H9 (cell line): ENCODE measurements at regions not wholly inside any gene's neighbourhood (a gene's known extent, or its start where the extent isn't known, plus 50 kb on each side); places are given as distances from the start of the nearest gene placed in this dataset.

Experiments
- DNase-seq: peaks from one replicate; pipeline ENCODE4 v3.0.0-alpha.2; 2017
- H2AFZ ChIP-seq: one replicate; pipeline ENCODE4 v1.6.1; 2013; ENCODE audit warnings: mild to moderate bottlenecking, low read length, control low read depth, moderate library complexity
- H2AK5ac ChIP-seq: 2 replicates; pipeline ENCODE4 v1.6.1; 2013; ENCODE audit warnings: low read length, control low read depth, mixed read lengths; ENCODE audit not compliant: insufficient read length
- H2BK120ac ChIP-seq: one replicate; pipeline ENCODE4 v1.6.1; 2013; ENCODE audit warnings: low read depth, mild to moderate bottlenecking, low read length, control low read depth, inconsistent platforms; ENCODE audit not compliant: poor library complexity, severe bottlenecking
- H2BK12ac ChIP-seq: 2 replicates; pipeline ENCODE4 v1.6.1; 2013; ENCODE audit warnings: low read length, control low read depth, mixed read lengths, low read depth; ENCODE audit not compliant: insufficient read length
- H2BK15ac ChIP-seq: 2 replicates; pipeline ENCODE4 v1.6.1; 2013; ENCODE audit warnings: low read depth, low read length, control low read depth
- H2BK20ac ChIP-seq: one replicate; pipeline ENCODE4 v1.6.1; 2013; ENCODE audit warnings: low read depth, mild to moderate bottlenecking, low read length, control low read depth, inconsistent platforms; ENCODE audit not compliant: poor library complexity, severe bottlenecking
- H2BK5ac ChIP-seq: 2 replicates; pipeline ENCODE4 v1.6.1; 2013; ENCODE audit warnings: low read length, control low read depth, mixed read lengths; ENCODE audit not compliant: insufficient read length
- H3K14ac ChIP-seq: 2 replicates; pipeline ENCODE4 v1.6.1; 2013; ENCODE audit warnings: low read length, control low read depth; ENCODE audit not compliant: insufficient read depth
- H3K18ac ChIP-seq: 2 replicates; pipeline ENCODE4 v1.6.1; 2013; ENCODE audit warnings: low read depth, mild to moderate bottlenecking, mixed read lengths, low read length, control low read depth; ENCODE audit not compliant: insufficient read length
- H3K23ac ChIP-seq: 2 replicates; pipeline ENCODE4 v1.6.1; 2013; ENCODE audit warnings: low read length, control low read depth, mixed read lengths, low read depth; ENCODE audit not compliant: insufficient read length
- H3K23me2 ChIP-seq: 2 replicates; pipeline ENCODE4 v1.6.1; 2013; ENCODE audit warnings: low read depth, mild to moderate bottlenecking, mixed read lengths, low read length, control low read depth; ENCODE audit not compliant: insufficient read length, poor library complexity, severe bottlenecking
- H3K27ac ChIP-seq: 2 replicates; pipeline ENCODE4 v1.5.1; 2013; ENCODE audit warnings: low read length, control low read depth, mixed read lengths, low read depth; ENCODE audit not compliant: insufficient read length
- H3K27me3 ChIP-seq: 2 replicates; pipeline ENCODE4 v1.6.1; 2013; ENCODE audit warnings: low read length, control low read depth, inconsistent platforms; ENCODE audit not compliant: insufficient read depth
- H3K4ac ChIP-seq: 2 replicates; pipeline ENCODE4 v1.6.1; 2013; ENCODE audit warnings: low read depth, mild to moderate bottlenecking, control low read depth, inconsistent platforms, low read length, moderate library complexity
- H3K4me1 ChIP-seq: 2 replicates; pipeline ENCODE4 v1.6.1; 2013; ENCODE audit warnings: low read length, control low read depth, inconsistent platforms; ENCODE audit not compliant: insufficient read depth
- H3K4me2 ChIP-seq: 2 replicates; pipeline ENCODE4 v1.6.1; 2013; ENCODE audit warnings: low read length, control low read depth, mixed read lengths; ENCODE audit not compliant: insufficient read length, insufficient read depth
- H3K56ac ChIP-seq: 2 replicates; pipeline ENCODE4 v1.6.1; 2013; ENCODE audit warnings: low read depth, mild to moderate bottlenecking, mixed read lengths, low read length, control low read depth; ENCODE audit not compliant: insufficient read length
- H3K79me1 ChIP-seq: 2 replicates; pipeline ENCODE4 v1.6.1; 2013; ENCODE audit warnings: low read depth, mild to moderate bottlenecking, moderate library complexity, low read length, control low read depth, inconsistent platforms; ENCODE audit not compliant: insufficient read depth, poor library complexity, severe bottlenecking
- H3K79me2 ChIP-seq: 2 replicates; pipeline ENCODE4 v1.6.1; 2013; ENCODE audit warnings: low read length, control low read depth, inconsistent platforms; ENCODE audit not compliant: insufficient read depth
- H3K9ac ChIP-seq: 2 replicates; pipeline ENCODE4 v1.6.1; 2013; ENCODE audit warnings: low read length, control low read depth, mixed read lengths; ENCODE audit not compliant: insufficient read length; ENCODE audit errors: extremely low read depth
- H3K9me3 ChIP-seq: one replicate; pipeline ENCODE4 v1.6.1; 2013; ENCODE audit warnings: low read depth, low read length, inconsistent platforms; ENCODE audit not compliant: control insufficient read depth
- H3T11ph ChIP-seq: one replicate; pipeline ENCODE4 v1.6.1; 2013; ENCODE audit warnings: mild to moderate bottlenecking, low read length, control low read depth, inconsistent platforms
- H4K20me1 ChIP-seq: one replicate; pipeline ENCODE4 v1.6.1; 2013; ENCODE audit not compliant: control insufficient read depth, insufficient read length, insufficient read depth
- H4K5ac ChIP-seq: 2 replicates; pipeline ENCODE4 v1.6.1; 2013; ENCODE audit warnings: low read depth, mild to moderate bottlenecking, mixed read lengths, low read length, control low read depth; ENCODE audit not compliant: insufficient read length
- H4K8ac ChIP-seq: replicated peaks from 2 replicates; pipeline ENCODE4 v1.6.1; 2013; ENCODE audit warnings: low read length, control low read depth, mixed read lengths, low read depth; ENCODE audit not compliant: insufficient read length
- H4K91ac ChIP-seq: 2 replicates; pipeline ENCODE4 v1.6.1; 2013; ENCODE audit warnings: low read depth, mild to moderate bottlenecking, moderate library complexity, mixed read lengths, low read length, control low read depth; ENCODE audit not compliant: insufficient read length
- H3K27ac Mint-ChIP-seq, 3 experiments: 2 replicates in 2 of 3; 3 replicates in 1 of 3; pipeline ENCODE4 v1.8.0; 2020 to 2021; ENCODE audit warnings: mixed read lengths in 3 of 3, mild to moderate bottlenecking in 1 of 3, moderate library complexity in 1 of 3
- H3K27me3 Mint-ChIP-seq: 2 replicates; pipeline ENCODE4 v1.8.0; 2021; ENCODE audit warnings: low read depth, mild to moderate bottlenecking, moderate library complexity, mixed read lengths
- H3K36me3 Mint-ChIP-seq, 3 experiments: 2 replicates in 2 of 3; 3 replicates in 1 of 3; pipeline ENCODE4 v1.8.0; 2020 to 2021; ENCODE audit warnings: low read depth in 3 of 3, mixed read lengths in 3 of 3; ENCODE audit not compliant: insufficient read depth in 1 of 3
- H3K4me1 Mint-ChIP-seq, 2 experiments: 2 replicates each; pipeline ENCODE4 v1.8.0; 2020; ENCODE audit warnings: mixed read lengths in 2 of 2
- H3K4me3 Mint-ChIP-seq, 2 experiments: 2 replicates in 1 of 2; 3 replicates in 1 of 2; pipeline ENCODE4 v1.8.0; 2020 to 2021; ENCODE audit warnings: mild to moderate bottlenecking in 2 of 2, mixed read lengths in 2 of 2, moderate library complexity in 1 of 2
- H3K9me3 Mint-ChIP-seq, 2 experiments: 2 replicates in 1 of 2; 3 replicates in 1 of 2; pipeline ENCODE4 v1.8.0; 2020; ENCODE audit warnings: mild to moderate bottlenecking in 2 of 2, mixed read lengths in 2 of 2, moderate library complexity in 1 of 2
- WGBS: extraction: QIAGEN DNeasy Blood & Tissue Kit; methylation state at CpG from one replicate; pipeline ENCODE4 v1.1.7; 2013; ENCODE audit warnings: missing lambda C conversion rate, low lambda C conversion rate, mixed read lengths; ENCODE audit not compliant: insufficient read length; ENCODE audit errors: extremely low coverage; 5-methylcytosine and 5-hydroxymethylcytosine counted together
- TF ChIP-seq, protein P1 (sequence below): fragments of 200-600 bp; sonication (generic); conservative IDR thresholded peaks from 3 replicates; pipeline ENCODE4 v1.8.0; 2021; ENCODE audit warnings: antibody characterized with exemption, mild to moderate bottlenecking

DNA sequence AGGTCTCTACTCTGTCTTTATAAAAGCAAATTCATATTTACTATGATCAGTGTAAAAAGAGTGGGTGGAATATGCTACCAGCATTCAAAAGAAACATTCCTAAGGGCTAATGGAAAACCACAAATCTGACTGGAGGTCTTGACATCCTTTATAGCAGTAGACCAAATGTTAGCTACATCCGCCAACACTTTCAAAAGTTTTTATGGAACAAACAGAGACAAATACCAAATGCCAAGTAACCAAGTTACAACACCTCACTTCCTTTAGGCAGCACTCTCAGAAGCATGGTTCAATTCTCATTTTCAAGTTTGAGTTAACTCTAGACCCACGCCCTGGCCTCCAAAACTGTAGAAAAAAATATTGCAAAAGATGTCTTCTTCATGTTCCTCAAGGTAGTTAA lies 78.3 kb upstream of the SETBP1 start:
- no peak overlapping the region for H4K91ac ChIP-seq
- H2BK120ac ChIP-seq: no peak overlapping the region
- TF ChIP-seq, protein P1, sequence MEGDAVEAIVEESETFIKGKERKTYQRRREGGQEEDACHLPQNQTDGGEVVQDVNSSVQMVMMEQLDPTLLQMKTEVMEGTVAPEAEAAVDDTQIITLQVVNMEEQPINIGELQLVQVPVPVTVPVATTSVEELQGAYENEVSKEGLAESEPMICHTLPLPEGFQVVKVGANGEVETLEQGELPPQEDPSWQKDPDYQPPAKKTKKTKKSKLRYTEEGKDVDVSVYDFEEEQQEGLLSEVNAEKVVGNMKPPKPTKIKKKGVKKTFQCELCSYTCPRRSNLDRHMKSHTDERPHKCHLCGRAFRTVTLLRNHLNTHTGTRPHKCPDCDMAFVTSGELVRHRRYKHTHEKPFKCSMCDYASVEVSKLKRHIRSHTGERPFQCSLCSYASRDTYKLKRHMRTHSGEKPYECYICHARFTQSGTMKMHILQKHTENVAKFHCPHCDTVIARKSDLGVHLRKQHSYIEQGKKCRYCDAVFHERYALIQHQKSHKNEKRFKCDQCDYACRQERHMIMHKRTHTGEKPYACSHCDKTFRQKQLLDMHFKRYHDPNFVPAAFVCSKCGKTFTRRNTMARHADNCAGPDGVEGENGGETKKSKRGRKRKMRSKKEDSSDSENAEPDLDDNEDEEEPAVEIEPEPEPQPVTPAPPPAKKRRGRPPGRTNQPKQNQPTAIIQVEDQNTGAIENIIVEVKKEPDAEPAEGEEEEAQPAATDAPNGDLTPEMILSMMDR: no peak
- no peaks in the 10 kb centered on the region for H3K79me1 ChIP-seq
- H3K27me3 ChIP-seq: no peaks in the 10 kb centered on the region
- H3K4me2 ChIP-seq: no peak overlapping the region
- H2AFZ ChIP-seq: no peak overlapping the region
- H3K27ac ChIP-seq: no peak overlapping the region
- no peak overlapping the region for H2BK15ac ChIP-seq
- no peak overlapping the region for H3K23ac ChIP-seq
- H3K9me3 Mint-ChIP-seq: no peaks in the 10 kb centered on the region
- H2BK12ac ChIP-seq: no peak overlapping the region
- H3K4ac ChIP-seq: no peak overlapping the region
- no peak overlapping the region for H3K56ac ChIP-seq
- no peak overlapping the region for H3K9ac ChIP-seq
- H3K4me1 ChIP-seq: no peaks in the 10 kb centered on the region
- no peak for DNase-seq
- H2AK5ac ChIP-seq: no peak overlapping the region
- H3K79me2 ChIP-seq: no peaks in the 10 kb centered on the region
- H3T11ph ChIP-seq: no peak overlapping the region
- no peaks in the 10 kb centered on the region for H3K36me3 Mint-ChIP-seq
- H3K27me3 Mint-ChIP-seq: no peaks in the 10 kb centered on the region; the same call in 1 of the 2 replicates
- H3K18ac ChIP-seq: no peak overlapping the region
- no peaks in the 10 kb centered on the region for H4K20me1 ChIP-seq
- H2BK5ac ChIP-seq: no peak overlapping the region
- no peaks in the 10 kb centered on the region for H3K23me2 ChIP-seq
- no peak overlapping the region for H4K8ac ChIP-seq
- no peak overlapping the region for H2BK20ac ChIP-seq
- H4K5ac ChIP-seq: no peak overlapping the region
- H3K4me1 Mint-ChIP-seq: peaks cover 16% of the 10 kb centered on the region in 2 experiments
- WGBS: no CpG with 5 or more reads among the region's 2 CpGs
- H3K14ac ChIP-seq: no peak overlapping the region
- H3K4me3 Mint-ChIP-seq: no peak overlapping the region
- H3K9me3 ChIP-seq: no peaks in the 10 kb centered on the region
- H3K27ac Mint-ChIP-seq: no peak overlapping the region
